Spleen (tissue), 7 donors: ENCODE measurements at regions not wholly inside any gene's neighbourhood (a gene's known extent, or its start where the extent isn't known, plus 50 kb on each side); places are given as distances from the start of the nearest gene placed in this dataset.

Experiments used
- POLR2A ChIP-seq, 3 donors: fragments of 450-650 bp; IDR thresholded peaks; one replicate each; pipeline ENCODE4 v1.5.1; 2017; ENCODE audit warnings: antibody characterized with exemption in 3 of 3, mild to moderate bottlenecking in 1 of 3
- TF ChIP-seq, protein P1 (sequence below), 11 experiments: fragments of 200-600 bp in 7 of 11; fragments of 450-650 bp in 4 of 11; sonication (generic) in 4 of 11; IDR thresholded peaks in 8 of 11; conservative IDR thresholded peaks in 3 of 11; 1 replicate in 7 of 11; 2 replicates in 4 of 11; pipeline versions ENCODE4 v1.4.0 to v1.8.0; 2016 to 2021; ENCODE audit warnings: antibody characterized with exemption in 11 of 11, inconsistent platforms in 4 of 11, mild to moderate bottlenecking in 1 of 11
- donor health status: DM: no; HTN: no; CAD: no; lungs with moderate emphysema.
- donor health status: DM: no; HTN: no; CAD: no.
- donor health status: DM: no; HTN: no; CAD: no.

DNA sequence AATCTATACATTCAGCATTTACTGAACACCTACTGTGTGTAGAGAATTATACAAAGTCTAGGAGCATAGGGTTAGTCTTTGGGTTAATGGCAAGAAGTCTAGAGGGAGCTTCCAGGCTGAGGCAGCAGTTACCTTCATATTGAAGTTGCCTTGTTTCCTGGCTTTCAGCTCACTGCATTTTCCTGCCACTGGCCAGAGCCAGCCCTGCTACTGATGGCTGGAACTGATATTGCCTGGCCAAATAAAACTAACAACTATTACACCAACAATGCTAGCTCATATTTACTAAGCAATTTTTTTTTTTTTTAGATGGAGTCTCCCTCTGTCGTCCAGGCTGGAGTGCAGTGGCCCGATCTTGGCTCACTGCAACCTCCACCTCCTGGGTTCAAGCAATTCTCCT is 165.7 kb upstream of the ITGB1 start:
- TF ChIP-seq, protein P1, sequence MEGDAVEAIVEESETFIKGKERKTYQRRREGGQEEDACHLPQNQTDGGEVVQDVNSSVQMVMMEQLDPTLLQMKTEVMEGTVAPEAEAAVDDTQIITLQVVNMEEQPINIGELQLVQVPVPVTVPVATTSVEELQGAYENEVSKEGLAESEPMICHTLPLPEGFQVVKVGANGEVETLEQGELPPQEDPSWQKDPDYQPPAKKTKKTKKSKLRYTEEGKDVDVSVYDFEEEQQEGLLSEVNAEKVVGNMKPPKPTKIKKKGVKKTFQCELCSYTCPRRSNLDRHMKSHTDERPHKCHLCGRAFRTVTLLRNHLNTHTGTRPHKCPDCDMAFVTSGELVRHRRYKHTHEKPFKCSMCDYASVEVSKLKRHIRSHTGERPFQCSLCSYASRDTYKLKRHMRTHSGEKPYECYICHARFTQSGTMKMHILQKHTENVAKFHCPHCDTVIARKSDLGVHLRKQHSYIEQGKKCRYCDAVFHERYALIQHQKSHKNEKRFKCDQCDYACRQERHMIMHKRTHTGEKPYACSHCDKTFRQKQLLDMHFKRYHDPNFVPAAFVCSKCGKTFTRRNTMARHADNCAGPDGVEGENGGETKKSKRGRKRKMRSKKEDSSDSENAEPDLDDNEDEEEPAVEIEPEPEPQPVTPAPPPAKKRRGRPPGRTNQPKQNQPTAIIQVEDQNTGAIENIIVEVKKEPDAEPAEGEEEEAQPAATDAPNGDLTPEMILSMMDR (IDR thresholded peaks at IDR 0.05 in 8 of 11, conservative IDR thresholded peaks at IDR 0.05 in 3 of 11): no peak
- no peak for TF ChIP-seq POLR2A (IDR thresholded peaks at IDR 0.05)
